ENCODE measurements at regions not wholly inside any gene's neighbourhood (a gene's known extent, or its start where the extent isn't known, plus 50 kb on each side); places are given as distances from the start of the nearest gene placed in this dataset.

- no peak for DNase-seq
Observed at GRCh38 chr13:109669956-109670355, 116.4 kb downstream of the IRS2 start.

GRCh38 chr13:109669234-109669612, 117.2 kb downstream of the IRS2 start:
- DNase-seq = no peak

- DNase-seq = no peak
Observed at GRCh38 chr13:109668433-109669233, 117.8 kb downstream of the IRS2 start.

GRCh38 chr13:109667807-109668291, 118.5 kb downstream of the IRS2 start:
- no peak for DNase-seq

GRCh38 chr13:109667056-109667455, 119.3 kb downstream of the IRS2 start:
- peak; percentile 62 for DNase-seq

GRCh38 chr13:109666656-109667055, 119.7 kb downstream of the IRS2 start:
- no peak for DNase-seq

GRCh38 chr13:109665781-109666249, 120.6 kb downstream of the IRS2 start:
- no peak for DNase-seq

- DNase-seq = no peak
Observed at GRCh38 chr13:109665240-109665639, 121.1 kb downstream of the IRS2 start.

- DNase-seq = no peak
Observed at GRCh38 chr13:109657395-109657794, 129.0 kb downstream of the IRS2 start.

GRCh38 chr13:109656206-109656605, 130.2 kb downstream of the IRS2 start:
- no peak for DNase-seq

GRCh38 chr13:109655611-109656010, 130.8 kb downstream of the IRS2 start:
- no peak for DNase-seq

- no peak for DNase-seq
Observed at GRCh38 chr13:109655206-109655600, 131.2 kb downstream of the IRS2 start.

- DNase-seq = no peak
Observed at GRCh38 chr13:109654341-109655205, 131.8 kb downstream of the IRS2 start.

GRCh38 chr13:109652531-109652930, 133.9 kb downstream of the IRS2 start:
- no peak for DNase-seq

GRCh38 chr13:109651854-109652253, 134.5 kb downstream of the IRS2 start:
- no peak for DNase-seq

GRCh38 chr13:109651311-109651710, 135.1 kb downstream of the IRS2 start:
- DNase-seq = no peak

GRCh38 chr13:109650861-109651260, 135.5 kb downstream of the IRS2 start:
- no peak for DNase-seq

- no peak for DNase-seq
Observed at GRCh38 chr13:109649713-109650112, 136.7 kb downstream of the IRS2 start.

- DNase-seq = no peak
Observed at GRCh38 chr13:109647699-109648098, 138.7 kb downstream of the IRS2 start.

GRCh38 chr13:109647053-109647452, 139.3 kb downstream of the IRS2 start:
- DNase-seq = peak; percentile 34

- DNase-seq = no peak
Observed at GRCh38 chr13:109646423-109646822, 140.0 kb downstream of the IRS2 start.

GRCh38 chr13:109645831-109646230, 140.6 kb downstream of the IRS2 start:
- no peak for DNase-seq

- DNase-seq = no peak
Observed at GRCh38 chr13:109644956-109645355, 141.4 kb downstream of the IRS2 start.

Data from EL (cell line).